Peyer's patch (tissue), 4 donors: ENCODE measurements at regions not wholly inside any gene's neighbourhood (a gene's known extent, or its start where the extent isn't known, plus 50 kb on each side); places are given as distances from the start of the nearest gene placed in this dataset.

ENCODE experiments used
- DNase-seq, 3 donors: peaks; one replicate each; pipeline ENCODE4 v3.0.0-alpha.2; 2017 to 2019
- H3K27ac ChIP-seq, 4 donors: fragments of 200-600 bp; sonication (generic); one replicate each; pipeline ENCODE4 v1.5.1; 2016 to 2019
- H3K27me3 ChIP-seq, 2 donors: fragments of 200-600 bp; sonication (generic); one replicate each; pipeline ENCODE4 v1.5.1; 2019
- H3K36me3 ChIP-seq, 3 donors: fragments of 200-600 bp; sonication (generic); one replicate each; pipeline ENCODE4 v1.5.1; 2016 to 2019
- H3K4me1 ChIP-seq, 4 donors: fragments of 200-600 bp; sonication (generic); one replicate each; pipeline ENCODE4 v1.5.1; 2016 to 2019
- H3K4me3 ChIP-seq, 4 donors: fragments of 200-600 bp; sonication (generic); 1 replicate in 3 of 4; 2 replicates in 1 of 4; pipeline ENCODE4 v1.5.1; 2016 to 2019; ENCODE audit warnings: mild to moderate bottlenecking in 1 of 4
- H3K9me3 ChIP-seq, 4 donors: fragments of 200-600 bp; sonication (generic); one replicate each; pipeline ENCODE4 v1.5.1; 2016 to 2019; ENCODE audit warnings: mild to moderate bottlenecking in 1 of 4
- CTCF ChIP-seq, 6 experiments: fragments of 450-650 bp in 4 of 6; fragments of 200-600 bp in 2 of 6; sonication (generic) in 1 of 6; IDR thresholded peaks; one replicate each; pipeline ENCODE4 v1.5.1; 2017 to 2019; ENCODE audit warnings: antibody characterized with exemption in 6 of 6, mild to moderate bottlenecking in 3 of 6, moderate library complexity in 1 of 6
- POLR2A ChIP-seq, 2 donors: fragments of 450-650 bp; IDR thresholded peaks; one replicate each; pipeline ENCODE4 v1.5.1; 2017; ENCODE audit warnings: antibody characterized with exemption in 2 of 2, mild to moderate bottlenecking in 2 of 2, moderate library complexity in 2 of 2

DNA sequence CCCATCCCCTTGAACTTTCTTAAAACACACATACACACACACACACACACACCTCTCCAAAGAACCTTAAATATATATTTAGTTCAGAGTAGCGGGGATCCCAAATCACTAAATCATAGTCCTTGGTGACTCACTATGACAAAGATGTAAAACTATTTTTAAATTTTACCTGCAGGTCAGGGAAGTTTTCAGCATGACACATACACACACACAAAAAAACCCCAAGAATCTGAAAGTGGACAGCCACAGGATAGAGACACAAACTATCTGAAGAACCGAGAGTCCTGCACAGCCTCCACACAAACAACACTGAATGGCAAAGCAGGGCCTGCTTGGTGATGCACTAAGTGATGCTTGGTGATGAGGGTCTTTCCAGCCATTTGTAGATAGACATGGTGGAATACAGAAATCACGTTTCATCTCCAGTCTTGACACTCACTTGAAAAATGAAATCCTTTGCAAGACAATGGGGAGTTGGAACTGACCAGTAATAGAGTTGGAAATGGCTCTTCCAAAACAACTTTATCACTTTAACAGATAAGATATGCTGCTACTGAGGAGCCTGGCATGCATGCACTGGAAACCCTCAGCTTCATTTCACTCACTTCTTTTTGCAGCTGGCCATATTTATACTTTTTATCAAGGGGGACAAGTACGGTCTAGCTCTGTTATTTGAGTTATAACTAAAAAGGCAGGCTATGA lies 307.3 kb downstream of the RAPGEF2 start:
- TF ChIP-seq POLR2A (IDR thresholded peaks at IDR 0.05) (no peak), CTCF (IDR thresholded peaks at IDR 0.05) (no peak)
- Histone ChIP-seq H3K4me3 (no peak overlapping the region), H3K9me3 (no peaks in the 10 kb centered on the region), H3K4me1 (no peaks in the 10 kb centered on the region), H3K27me3 (no peaks in the 10 kb centered on the region), H3K27ac (no peak overlapping the region), H3K36me3 (no peaks in the 10 kb centered on the region)
- no peak for DNase-seq

DNA sequence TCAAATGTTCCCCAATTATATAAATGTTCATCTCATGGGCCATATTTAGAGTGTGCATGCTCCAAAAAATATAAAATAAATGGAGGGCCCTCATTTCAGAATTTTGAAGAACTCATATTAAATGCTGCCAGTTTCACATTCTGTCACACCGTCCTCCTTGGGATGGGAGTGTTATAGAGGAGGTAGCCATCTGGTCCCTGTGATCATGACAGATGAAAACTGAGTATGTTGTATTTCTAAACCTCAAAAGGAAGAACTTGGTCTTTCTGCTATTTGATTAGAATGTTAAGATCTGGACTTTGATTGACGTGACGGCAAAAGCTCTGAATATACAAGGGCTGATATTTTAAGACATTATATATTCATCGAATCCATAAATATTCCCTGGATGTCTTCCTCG lies 308.0 kb downstream of the RAPGEF2 start:
- H3K36me3 ChIP-seq = no peaks in the 10 kb centered on the region
- H3K4me3 ChIP-seq = no peak overlapping the region
- no peak overlapping the region for H3K27ac ChIP-seq
- no peaks in the 10 kb centered on the region for H3K9me3 ChIP-seq
- no peaks in the 10 kb centered on the region for H3K27me3 ChIP-seq
- no peaks in the 10 kb centered on the region for H3K4me1 ChIP-seq
- DNase-seq = no peak
- TF ChIP-seq POLR2A (IDR thresholded peaks at IDR 0.05) (no peak), CTCF (IDR thresholded peaks at IDR 0.05) (no peak)

DNA sequence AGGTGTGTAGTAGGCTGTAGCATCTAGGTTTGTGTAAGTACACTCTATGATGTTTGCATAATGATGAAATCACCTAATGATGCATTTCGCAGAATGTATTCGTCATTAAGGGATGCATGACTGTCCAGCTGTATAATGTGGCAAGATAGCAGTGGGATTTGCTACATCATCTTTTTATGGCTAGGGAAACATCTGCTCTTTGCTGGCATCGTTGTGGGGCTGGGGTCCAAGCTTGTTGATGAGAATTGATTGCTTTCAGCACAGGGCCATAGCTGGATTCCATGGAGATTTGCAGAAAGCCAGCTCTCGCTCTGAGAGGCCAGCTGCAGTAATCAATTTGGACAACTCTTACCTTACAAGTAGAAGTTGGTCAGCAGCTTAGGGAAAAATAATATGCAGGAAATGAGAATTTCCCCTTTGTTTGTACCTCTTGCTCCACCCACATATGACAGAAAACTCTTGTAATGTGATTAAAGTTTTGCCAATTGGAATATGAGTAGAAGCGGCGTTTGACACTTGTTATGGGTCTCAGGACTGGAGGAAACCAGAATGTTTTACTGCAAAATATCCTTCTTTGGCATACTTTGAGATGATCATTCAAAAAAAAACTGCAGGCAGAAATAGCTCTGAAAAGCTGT lies 310.5 kb downstream of the RAPGEF2 start:
- no peaks in the 10 kb centered on the region for H3K27me3 ChIP-seq
- H3K36me3 ChIP-seq = no peaks in the 10 kb centered on the region
- H3K4me1 ChIP-seq = no peaks in the 10 kb centered on the region
- no peak for TF ChIP-seq POLR2A (IDR thresholded peaks at IDR 0.05)
- no peaks in the 10 kb centered on the region for H3K9me3 ChIP-seq
- no peak for DNase-seq
- no peak overlapping the region for H3K4me3 ChIP-seq
- H3K27ac ChIP-seq = no peak overlapping the region

DNA sequence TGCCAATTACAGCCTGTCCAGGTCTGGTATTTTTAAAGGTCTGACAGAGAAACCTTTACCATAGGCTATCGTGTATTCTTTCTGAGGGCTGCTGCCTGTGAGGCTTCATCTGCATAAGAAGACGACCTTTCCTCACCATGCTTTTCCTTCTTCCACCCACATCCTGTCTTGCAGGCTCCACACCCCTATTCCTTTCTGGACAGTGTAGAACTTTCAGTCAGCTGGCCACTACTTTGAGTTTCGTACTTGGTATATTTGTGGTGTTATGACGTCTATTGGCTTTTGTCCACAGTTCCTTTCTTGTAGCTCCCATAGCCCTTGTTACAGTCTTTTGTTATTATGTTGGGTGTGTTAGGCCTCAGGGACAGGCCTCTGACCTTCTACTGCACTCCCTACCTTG lies 311.4 kb downstream of the RAPGEF2 start:
- Histone ChIP-seq H3K27me3 (no peaks in the 10 kb centered on the region), H3K36me3 (no peaks in the 10 kb centered on the region), H3K9me3 (no peaks in the 10 kb centered on the region), H3K27ac (no peak overlapping the region), H3K4me3 (no peak overlapping the region), H3K4me1 (no peaks in the 10 kb centered on the region)
- TF ChIP-seq POLR2A (IDR thresholded peaks at IDR 0.05) (no peak), CTCF (IDR thresholded peaks at IDR 0.05) (no peak)
- no peak for DNase-seq

GRCh38 chr4:159416073-159416472 lies 313.2 kb downstream of the RAPGEF2 start:
- Histone ChIP-seq H3K4me1 (no peaks in the 10 kb centered on the region), H3K27me3 (no peaks in the 10 kb centered on the region), H3K36me3 (no peaks in the 10 kb centered on the region), H3K9me3 (no peaks in the 10 kb centered on the region), H3K27ac (no peak overlapping the region), H3K4me3 (no peak overlapping the region)
- DNase-seq = no peak
- TF ChIP-seq CTCF (IDR thresholded peaks at IDR 0.05) (no peak), POLR2A (IDR thresholded peaks at IDR 0.05) (no peak)

GRCh38 chr4:159416996-159417395 lies 314.1 kb downstream of the RAPGEF2 start:
- TF ChIP-seq CTCF (IDR thresholded peaks at IDR 0.05) = no peak
- TF ChIP-seq POLR2A (IDR thresholded peaks at IDR 0.05) = no peak
- H3K4me1 ChIP-seq = no peaks in the 10 kb centered on the region
- no peaks in the 10 kb centered on the region for H3K36me3 ChIP-seq
- no peak for DNase-seq
- no peak overlapping the region for H3K4me3 ChIP-seq
- no peaks in the 10 kb centered on the region for H3K9me3 ChIP-seq
- H3K27ac ChIP-seq = no peak overlapping the region
- no peaks in the 10 kb centered on the region for H3K27me3 ChIP-seq
